OCI-LY3 (cell line): ENCODE measurements at regions not wholly inside any gene's neighbourhood (a gene's known extent, or its start where the extent isn't known, plus 50 kb on each side); places are given as distances from the start of the nearest gene placed in this dataset.

Source experiments
- H2AFZ ChIP-seq: fragments of 200-600, 300-600 bp; shearing (Covaris generic); 2 replicates; pipeline ENCODE4 v1.6.0; 2014; ENCODE audit warnings: antibody characterized with exemption, low read depth, low read length
- H3K27ac ChIP-seq: fragments of 200-600, 300-600 bp; sonication (generic); 2 replicates; pipeline ENCODE4 v1.5.1; 2014; ENCODE audit warnings: mild to moderate bottlenecking, low read length, moderate library complexity, mixed read lengths
- H3K27me3 ChIP-seq: fragments of 200-600, 300-600 bp; sonication (generic); 2 replicates; pipeline ENCODE4 v1.6.1; 2014; ENCODE audit warnings: low read depth, low read length, mixed read lengths
- H3K36me3 ChIP-seq: fragments of 200-600, 300-600 bp; sonication (generic); replicated peaks from 2 replicates; pipeline ENCODE3; 2014; ENCODE audit warnings: low read depth, low read length, mixed read lengths
- H3K4me1 ChIP-seq: fragments of 300-600, 200-600 bp; sonication (generic); 2 replicates; pipeline ENCODE4 v1.6.1; 2014; ENCODE audit warnings: low read length, mixed read lengths
- H3K4me2 ChIP-seq: fragments of 200-600, 300-600 bp; sonication (generic); 2 replicates; pipeline ENCODE4 v1.6.1; 2014; ENCODE audit warnings: low read length, mixed read lengths
- H3K4me3 ChIP-seq: fragments of 300-600, 200-600 bp; sonication (generic); 2 replicates; pipeline ENCODE4 v1.5.1; 2014; ENCODE audit warnings: antibody characterized with exemption, mild to moderate bottlenecking, low read length, moderate library complexity
- H3K79me2 ChIP-seq: fragments of 300-600, 200-600 bp; shearing (Covaris generic); 2 replicates; pipeline ENCODE4 v1.6.1; 2014; ENCODE audit warnings: mild to moderate bottlenecking, low read length, mixed read lengths
- H3K9ac ChIP-seq: fragments of 300-600, 200-600 bp; shearing (Covaris generic); 2 replicates; pipeline ENCODE4 v1.6.0; 2014; ENCODE audit warnings: mild to moderate bottlenecking, low read length, moderate library complexity
- H3K9me3 ChIP-seq: fragments of 200-600, 300-600 bp; shearing (Covaris generic); 2 replicates; pipeline ENCODE4 v1.6.1; 2014; ENCODE audit warnings: low read length, mixed read lengths; ENCODE audit not compliant: insufficient read depth
- H4K20me1 ChIP-seq: fragments of 200-600, 300-600 bp; sonication (generic); 2 replicates; pipeline ENCODE4 v1.6.1; 2016; ENCODE audit warnings: low read length, mixed read lengths; ENCODE audit not compliant: insufficient read depth
- CTCF ChIP-seq: fragments of 200-600, 300-600 bp; sonication (generic); IDR thresholded peaks from 2 replicates; pipeline ENCODE4 v1.5.1; 2014; ENCODE audit warnings: antibody characterized with exemption, low read length, low read depth
- EZH2phosphoT487 ChIP-seq: fragments of 200-600 bp; shearing (Covaris generic); IDR thresholded peaks from 2 replicates; pipeline ENCODE4 v1.6.1; 2018; ENCODE audit warnings: antibody characterized with exemption, mixed run types, low read depth

- no peaks in the 10 kb centered on the region for H3K4me1 ChIP-seq
- H3K4me2 ChIP-seq, result no peak overlapping the region
- H3K27me3 ChIP-seq, result no peaks in the 10 kb centered on the region
- H3K4me3 ChIP-seq, result no peak overlapping the region
- no peaks in the 10 kb centered on the region for H3K79me2 ChIP-seq
- H3K9ac ChIP-seq, result no peak overlapping the region
- no peak overlapping the region for H3K27ac ChIP-seq
- no peak overlapping the region for H2AFZ ChIP-seq
- TF ChIP-seq CTCF (no peak), EZH2phosphoT487 (no peak)
- H3K9me3 ChIP-seq, result no peaks in the 10 kb centered on the region
- H3K36me3 ChIP-seq, result no peaks in the 10 kb centered on the region
- H4K20me1 ChIP-seq, result no peaks in the 10 kb centered on the region
Measured at GRCh38 chrX:51395810-51396728, 63.4 kb downstream of the NUDT10 start.

- Histone ChIP-seq H3K79me2 (no peaks in the 10 kb centered on the region), H3K4me1 (no peaks in the 10 kb centered on the region), H2AFZ (no peak overlapping the region), H3K9me3 (no peaks in the 10 kb centered on the region), H3K27me3 (no peaks in the 10 kb centered on the region), H3K4me3 (no peak overlapping the region), H3K9ac (no peak overlapping the region), H3K4me2 (no peak overlapping the region), H3K27ac (no peak overlapping the region), H4K20me1 (no peaks in the 10 kb centered on the region), H3K36me3 (no peaks in the 10 kb centered on the region)
- TF ChIP-seq EZH2phosphoT487 (no peak), CTCF (no peak)
Measured at GRCh38 chrX:51395480-51395809, 62.8 kb downstream of the NUDT10 start.
